HG03097 (cell line): ENCODE measurements at regions not wholly inside any gene's neighbourhood (a gene's known extent, or its start where the extent isn't known, plus 50 kb on each side); places are given as distances from the start of the nearest gene placed in this dataset.

Experiments used
- ATAC-seq: cut with Tn5 transposase; IDR thresholded peaks from one replicate; pipeline ENCODE4 v1.9.1; 2021; ENCODE audit not compliant: unreplicated experiment, low FRiP score

DNA sequence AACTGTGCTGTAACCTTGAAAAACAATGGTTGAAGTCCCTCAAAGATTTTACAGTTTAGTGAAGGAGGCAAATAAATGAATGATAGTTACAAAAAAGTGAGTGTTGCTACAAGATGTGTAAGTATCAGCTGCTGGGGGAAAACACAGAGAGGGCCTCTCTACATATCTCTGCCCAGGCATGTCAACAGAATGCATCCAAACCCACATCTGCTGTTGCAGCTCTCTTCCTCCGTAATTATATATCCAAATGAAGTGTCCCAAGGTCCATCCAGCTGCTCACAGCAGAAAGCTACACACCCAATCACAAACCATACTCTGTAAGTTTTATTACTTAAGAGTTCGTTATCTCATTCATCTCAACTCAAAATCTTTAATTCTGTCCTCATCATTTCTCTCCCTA is 584.6 kb downstream of the ANXA1 start:
- no peak for ATAC-seq

- ATAC-seq = no peak
These were observed 587.3 kb downstream of the ANXA1 start for GRCh38 chr9:73738741-73739530.

DNA sequence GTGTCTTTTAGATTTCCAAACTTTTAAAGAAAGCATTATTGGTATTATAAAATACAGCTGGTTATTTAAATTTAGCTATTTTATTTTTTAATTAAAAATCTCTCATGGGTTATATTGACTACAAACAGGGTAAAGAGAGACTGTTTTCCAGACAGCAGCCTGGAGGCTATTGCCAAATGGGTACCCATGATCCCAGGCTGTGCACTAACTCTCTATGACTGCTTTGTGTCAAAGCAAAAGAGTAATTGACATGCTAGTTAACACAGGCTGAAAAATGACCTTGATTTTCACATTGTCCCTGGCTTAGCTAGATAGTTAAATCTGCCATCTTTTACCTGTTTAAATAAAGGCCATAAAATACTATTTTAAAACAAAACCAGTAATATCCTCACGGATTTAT is 589.7 kb downstream of the ANXA1 start:
- ATAC-seq = no peak

DNA sequence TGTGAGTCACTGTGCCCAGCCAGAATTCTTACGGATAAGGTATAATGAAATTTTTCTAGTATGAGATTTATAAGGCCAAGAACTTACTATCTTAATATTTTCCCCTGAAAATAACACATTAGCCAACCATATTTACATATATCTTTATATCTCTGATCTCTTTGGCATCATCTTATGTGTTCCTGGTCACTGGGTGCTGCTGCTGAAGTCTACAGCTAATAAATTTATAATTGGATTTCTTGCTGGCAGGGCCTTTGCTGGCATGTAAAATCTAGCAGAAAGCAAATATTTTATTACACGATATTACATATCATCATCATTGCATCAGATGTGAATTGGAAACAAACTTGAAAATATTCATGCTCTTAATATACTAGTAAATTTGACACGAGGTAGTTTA is 590.7 kb downstream of the ANXA1 start:
- no peak for ATAC-seq

- ATAC-seq = no peak
These were observed 592.2 kb downstream of the ANXA1 start for GRCh38 chr9:73743826-73744225.

DNA sequence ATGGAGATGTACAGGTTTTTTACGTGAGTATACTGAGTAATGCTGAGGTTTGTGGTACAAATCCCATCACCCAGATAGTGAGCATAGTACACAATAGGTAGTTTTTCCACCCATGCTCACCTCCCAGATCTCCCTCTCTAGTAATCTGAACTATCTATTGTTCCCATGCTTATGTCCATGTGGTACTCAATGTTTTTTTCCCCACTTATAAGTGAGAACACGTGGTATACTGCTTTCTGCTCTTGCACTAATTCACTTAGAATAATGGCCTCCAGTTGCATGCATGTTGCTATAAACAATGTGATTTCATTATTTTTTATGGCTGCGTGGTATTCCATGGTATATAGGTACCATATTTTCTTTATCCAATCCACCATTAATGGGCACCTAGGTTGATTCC is 593.9 kb downstream of the ANXA1 start:
- ATAC-seq = no peak

GRCh38 chr9:73753171-73753570 is 601.5 kb downstream of the ANXA1 start:
- ATAC-seq = no peak

DNA sequence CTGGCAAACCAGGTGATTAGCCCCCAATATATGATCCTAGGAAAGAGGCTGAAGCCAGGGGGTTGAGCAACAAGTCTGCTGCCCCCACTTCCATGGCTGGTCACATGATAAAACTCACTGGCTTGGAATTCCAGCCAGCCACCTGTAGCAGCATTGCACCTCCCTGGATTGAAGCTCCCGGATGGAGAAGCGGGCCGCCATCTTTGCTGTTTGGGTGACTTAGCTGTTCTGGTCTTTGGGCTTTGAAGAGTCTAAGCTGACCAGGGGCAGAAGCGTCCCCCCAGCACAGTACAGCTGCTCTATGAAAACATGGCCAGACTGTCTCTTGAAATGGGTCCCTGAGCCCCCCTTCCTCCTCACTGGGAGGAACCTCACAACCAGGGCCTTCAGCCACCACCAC is 610.2 kb downstream of the ANXA1 start:
- ATAC-seq = no peak

GRCh38 chr9:73773896-73774295 is 622.2 kb downstream of the ANXA1 start:
- no peak for ATAC-seq

- no peak for ATAC-seq
These were observed 624.1 kb downstream of the ANXA1 start for GRCh38 chr9:73775757-73776156.

GRCh38 chr9:73780916-73781315 is 629.3 kb downstream of the ANXA1 start:
- ATAC-seq = no peak

GRCh38 chr9:73782166-73782565 is 630.5 kb downstream of the ANXA1 start:
- ATAC-seq = no peak

GRCh38 chr9:73799446-73799845 is 647.8 kb downstream of the ANXA1 start:
- no peak for ATAC-seq

DNA sequence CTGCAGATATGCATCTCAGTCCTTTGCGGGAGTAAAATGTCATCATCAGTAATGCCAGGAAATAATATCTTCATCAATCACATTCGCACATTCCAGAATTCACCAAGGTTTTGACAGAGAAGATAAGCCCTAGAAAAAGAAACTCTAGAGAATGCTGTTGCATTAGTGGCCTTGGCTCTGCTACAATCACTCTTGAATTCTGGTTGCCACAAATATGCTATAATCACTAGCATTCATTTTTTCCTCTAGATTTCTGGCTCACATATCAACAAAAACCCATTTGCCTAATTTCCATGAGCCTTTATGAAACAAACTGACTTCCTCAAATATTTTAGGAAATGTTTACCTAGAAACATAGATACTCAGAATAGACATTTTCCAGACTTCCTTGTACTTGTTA is 653.4 kb downstream of the ANXA1 start:
- no peak for ATAC-seq

DNA sequence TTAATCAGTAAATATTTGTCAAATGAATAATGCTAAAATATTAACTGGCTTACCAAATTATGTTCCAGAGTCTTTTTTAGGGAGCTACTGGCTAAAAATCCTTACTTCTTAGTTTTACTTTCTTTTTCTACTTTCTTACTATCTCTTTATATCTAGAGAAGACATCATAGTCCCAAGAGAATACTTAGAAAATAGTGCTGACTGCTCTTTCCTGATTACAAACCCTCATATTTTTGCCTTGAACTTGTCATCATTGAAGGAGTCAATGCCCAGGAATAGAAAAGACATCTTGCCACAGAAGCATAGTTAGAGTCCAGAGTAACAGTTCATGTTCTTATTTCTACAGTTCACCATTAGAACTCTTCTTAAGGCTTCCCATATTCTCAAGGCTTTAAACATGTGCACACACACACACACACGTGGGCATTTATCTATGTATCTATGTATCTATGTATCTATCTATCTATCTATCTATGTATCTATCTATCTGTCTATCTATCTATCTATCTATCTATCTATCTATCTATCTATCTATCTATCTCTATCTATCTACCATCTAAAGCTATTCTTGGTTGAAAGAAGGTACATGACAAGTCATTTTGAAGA is 654.3 kb downstream of the ANXA1 start:
- ATAC-seq = no peak

- ATAC-seq = no peak
These were observed 655.2 kb downstream of the ANXA1 start for GRCh38 chr9:73806876-73807275.

DNA sequence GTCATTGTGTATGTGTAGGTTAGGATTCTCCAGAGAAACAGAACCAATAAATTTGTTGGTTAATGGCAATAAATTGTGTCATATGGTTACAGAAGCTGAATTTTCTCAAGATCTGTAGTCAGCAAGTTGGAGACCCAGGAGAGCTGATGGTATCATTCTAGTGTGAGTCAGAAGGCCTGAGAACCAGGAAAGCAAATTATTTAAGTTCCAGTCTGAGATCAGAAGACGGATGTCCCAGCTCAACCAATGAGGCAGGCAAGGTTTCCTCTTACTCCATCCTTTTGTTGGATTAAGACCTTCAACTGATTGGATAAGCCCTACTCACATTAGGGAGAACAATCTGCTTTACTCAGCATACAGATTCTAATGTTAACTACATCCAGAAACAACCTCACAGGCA is 656.3 kb downstream of the ANXA1 start:
- ATAC-seq = no peak

- no peak for ATAC-seq
These were observed 659.0 kb downstream of the ANXA1 start for GRCh38 chr9:73810585-73811215.

- no peak for ATAC-seq
These were observed 661.9 kb downstream of the ANXA1 start for GRCh38 chr9:73813546-73813945.

DNA sequence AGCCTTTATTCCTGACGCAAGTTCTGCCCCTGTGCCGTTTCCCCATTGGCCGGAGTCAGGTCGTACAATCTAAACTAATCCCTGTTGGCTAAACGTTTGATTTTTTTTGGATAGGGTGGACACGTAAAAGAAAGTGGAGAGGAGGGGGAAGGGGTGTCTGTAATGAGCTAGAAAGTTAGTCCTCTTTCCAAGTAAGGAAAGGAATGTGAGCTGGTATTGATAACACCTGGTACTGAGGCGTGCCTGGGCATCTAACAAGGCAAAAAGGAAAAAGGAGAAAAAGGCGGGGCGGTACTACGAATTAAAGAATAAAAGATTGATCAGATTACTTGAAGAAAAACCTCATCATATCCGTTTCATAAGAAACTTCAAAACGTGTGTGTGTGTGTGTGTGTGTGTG is 665.2 kb downstream of the ANXA1 start:
- ATAC-seq = no peak

- ATAC-seq = no peak
These were observed 672.5 kb upstream of the RORB start for GRCh38 chr9:73824671-73825070.

DNA sequence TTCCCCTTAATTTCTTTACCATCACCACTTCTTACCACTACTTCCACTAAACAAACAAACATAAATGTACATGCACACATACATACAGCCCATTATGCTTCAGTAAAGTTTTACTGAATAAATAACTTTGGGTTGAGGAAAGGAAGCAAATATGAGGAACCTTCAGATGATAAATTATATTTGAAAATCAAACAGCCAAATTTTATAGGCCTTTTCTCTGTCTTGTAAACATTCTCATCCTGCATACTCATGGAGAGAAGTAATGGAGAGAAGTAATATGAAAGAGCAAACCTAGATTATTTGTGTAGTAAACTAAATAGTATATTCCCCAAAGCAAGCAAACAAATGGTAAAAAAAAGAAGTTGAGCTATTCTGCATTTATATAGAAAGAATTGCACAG is 658.3 kb upstream of the RORB start:
- ATAC-seq = no peak
